H1 (cell line): ENCODE measurements at regions not wholly inside any gene's neighbourhood (a gene's known extent, or its start where the extent isn't known, plus 50 kb on each side); places are given as distances from the start of the nearest gene placed in this dataset.

Source experiments
- CTCF ChIA-PET: fragments of 300-600 bp; sonication (Branson Sonifier 250); formaldehyde crosslinking; loops from one replicate; lab custom pipeline; 2021; ENCODE audit not compliant: partially characterized antibody; lab: Charles Lee
- POLR2A ChIA-PET: fragments of 300-600 bp; sonication (Branson Sonifier 250); formaldehyde crosslinking; loops from one replicate; lab custom pipeline; 2021; ENCODE audit warnings: inconsistent platforms; ENCODE audit not compliant: partially characterized antibody; lab: Charles Lee
- DNase-seq, 2 experiments: peaks; one replicate each; pipeline versions ENCODE4 v3.0.0 to v3.0.0-alpha.2; 2010 to 2022; ENCODE audit warnings: low spot score in 2 of 2, low read depth in 1 of 2, mixed read lengths in 1 of 2
- FAIRE-seq: peaks from 2 replicates; lab custom pipeline; 2011; peaks lifted over from hg19 to GRCh38; lab: Jason Lieb, UNC
- H2AFZ ChIP-seq: 2 replicates; pipeline ENCODE4 v1.8.1; 2012; ENCODE audit warnings: low read length, inconsistent platforms
- H2AK5ac ChIP-seq: 2 replicates; pipeline ENCODE4 v1.6.1; 2013; ENCODE audit warnings: low read depth, low read length
- H2BK120ac ChIP-seq: replicated peaks from 2 replicates; pipeline ENCODE3; 2013; ENCODE audit warnings: low read depth, low read length, inconsistent platforms
- H2BK12ac ChIP-seq: 2 replicates; pipeline ENCODE4 v1.6.1; 2013; ENCODE audit warnings: low read depth, low read length
- H2BK15ac ChIP-seq: 2 replicates; pipeline ENCODE4 v1.6.1; 2013; ENCODE audit warnings: low read length
- H2BK20ac ChIP-seq: 2 replicates; pipeline ENCODE4 v1.6.1; 2013; ENCODE audit warnings: low read length
- H2BK5ac ChIP-seq: 2 replicates; pipeline ENCODE4 v1.6.1; 2013; ENCODE audit warnings: low read depth, low read length
- H3K14ac ChIP-seq: 2 replicates; pipeline ENCODE4 v1.6.1; 2013; ENCODE audit warnings: inconsistent platforms; ENCODE audit not compliant: insufficient read length
- H3K18ac ChIP-seq: 2 replicates; pipeline ENCODE4 v1.6.1; 2013; ENCODE audit warnings: low read length; ENCODE audit errors: extremely low read depth
- H3K23ac ChIP-seq: 2 replicates; pipeline ENCODE4 v1.6.1; 2013; ENCODE audit warnings: inconsistent platforms; ENCODE audit not compliant: insufficient read length
- H3K23me2 ChIP-seq: 2 replicates; pipeline ENCODE4 v1.6.1; 2013; ENCODE audit warnings: low read depth, low read length
- H3K27ac ChIP-seq: 2 replicates; pipeline ENCODE4 v1.6.1; 2011; ENCODE audit warnings: low read depth, low read length, inconsistent platforms
- H3K27me3 ChIP-seq, 4 experiments: replicated peaks in 1 of 4; 1 replicate in 1 of 4; 2 replicates in 3 of 4; pipeline versions ENCODE4 v1.6.1 to v1.8.1; 2011 to 2013; ENCODE audit warnings: low read length in 3 of 4, mild to moderate bottlenecking in 3 of 4, inconsistent platforms in 2 of 4, mixed read lengths in 2 of 4, moderate library complexity in 1 of 4; ENCODE audit not compliant: control insufficient read depth in 3 of 4, insufficient read depth in 3 of 4; ENCODE audit errors: extremely low read depth in 1 of 4
- H3K36me3 ChIP-seq, 4 experiments: 2 replicates each; pipeline versions ENCODE4 v1.6.1 to v1.8.1; 2011 to 2013; ENCODE audit warnings: mild to moderate bottlenecking in 4 of 4, low read length in 3 of 4, moderate library complexity in 2 of 4, control low read depth in 1 of 4, inconsistent platforms in 1 of 4; ENCODE audit not compliant: insufficient read depth in 4 of 4, control insufficient read depth in 2 of 4
- H3K4ac ChIP-seq: replicated peaks from 2 replicates; pipeline ENCODE3; 2013; ENCODE audit warnings: low read length, low read depth, mixed read lengths, inconsistent platforms; ENCODE audit not compliant: insufficient read length
- H3K4me1 ChIP-seq, 4 experiments: replicated peaks in 1 of 4; 1 replicate in 1 of 4; 2 replicates in 3 of 4; pipeline versions ENCODE4 v1.6.1 to v1.8.1; 2011 to 2013; ENCODE audit warnings: low read length in 3 of 4, inconsistent platforms in 2 of 4, mixed read lengths in 1 of 4; ENCODE audit not compliant: insufficient read depth in 4 of 4, control insufficient read depth in 3 of 4
- H3K4me2 ChIP-seq, 2 experiments: 2 replicates each; pipeline versions ENCODE4 v1.6.1 to v1.8.1; 2011 to 2013; ENCODE audit warnings: low read depth in 2 of 2, low read length in 2 of 2, control low read depth in 1 of 2, inconsistent platforms in 1 of 2, mild to moderate bottlenecking in 1 of 2; ENCODE audit not compliant: insufficient read depth in 1 of 2
- H3K4me3 ChIP-seq, 4 experiments: fragments of 200-600, 300-600 bp in 1 of 4; sonication (generic), shearing (Covaris generic), sonication (Bioruptor Twin) in 1 of 4; 2 replicates each; pipeline versions ENCODE4 v1.5.1 to v1.8.1; 2011 to 2016; ENCODE audit warnings: low read length in 4 of 4, low read depth in 3 of 4, control low read depth in 2 of 4, inconsistent platforms in 2 of 4, mild to moderate bottlenecking in 2 of 4, mixed read lengths in 1 of 4, moderate library complexity in 1 of 4; ENCODE audit not compliant: insufficient read depth in 2 of 4; ENCODE audit errors: extremely low read depth in 1 of 4
- H3K56ac ChIP-seq: replicated peaks from 2 replicates; pipeline ENCODE3; 2013; ENCODE audit warnings: low read depth, mild to moderate bottlenecking, mixed read lengths, low read length, inconsistent platforms; ENCODE audit not compliant: insufficient read length
- H3K79me1 ChIP-seq: 2 replicates; pipeline ENCODE4 v1.6.1; 2013; ENCODE audit warnings: low read depth, low read length, control low read depth
- H3K79me2 ChIP-seq, 2 experiments: 2 replicates each; pipeline versions ENCODE4 v1.6.1 to v1.8.1; 2012 to 2013; ENCODE audit warnings: low read length in 2 of 2, mild to moderate bottlenecking in 2 of 2, inconsistent platforms in 1 of 2; ENCODE audit not compliant: insufficient read depth in 2 of 2, control insufficient read depth in 1 of 2
- H3K9ac ChIP-seq, 4 experiments: replicated peaks in 1 of 4; 1 replicate in 1 of 4; 2 replicates in 3 of 4; pipeline versions ENCODE4 v1.6.1 to v1.8.1; 2011 to 2013; ENCODE audit warnings: low read depth in 3 of 4, low read length in 3 of 4, control low read depth in 2 of 4, mild to moderate bottlenecking in 2 of 4, moderate library complexity in 2 of 4, inconsistent platforms in 1 of 4; ENCODE audit errors: extremely low read depth in 1 of 4
- H3K9me3 ChIP-seq, 2 experiments: 2 replicates each; pipeline versions ENCODE4 v1.6.1 to v1.8.1; 2012 to 2013; ENCODE audit warnings: mild to moderate bottlenecking in 2 of 2, moderate library complexity in 2 of 2, control low read depth in 1 of 2, inconsistent platforms in 1 of 2, low read depth in 1 of 2, low read length in 1 of 2, mixed read lengths in 1 of 2; ENCODE audit not compliant: insufficient read depth in 2 of 2
- H4K20me1 ChIP-seq, 2 experiments: replicated peaks in 1 of 2; 2 replicates each; pipeline versions ENCODE3 to v1.8.1; 2011 to 2013; ENCODE audit warnings: inconsistent platforms in 2 of 2, low read length in 2 of 2, mild to moderate bottlenecking in 1 of 2; ENCODE audit not compliant: insufficient read depth in 2 of 2, control insufficient read depth in 1 of 2
- H4K5ac ChIP-seq: 2 replicates; pipeline ENCODE4 v1.6.1; 2013; ENCODE audit warnings: low read length, low read depth, mixed read lengths, inconsistent platforms; ENCODE audit not compliant: insufficient read length
- H4K8ac ChIP-seq: 2 replicates; pipeline ENCODE4 v1.8.0; 2013; ENCODE audit warnings: mild to moderate bottlenecking, moderate library complexity, low read length, inconsistent platforms; ENCODE audit not compliant: insufficient read depth; ENCODE audit errors: extremely low read depth
- H4K91ac ChIP-seq: replicated peaks from 2 replicates; pipeline ENCODE3; 2013; ENCODE audit warnings: low read length, mixed read lengths, inconsistent platforms; ENCODE audit not compliant: insufficient read length
- BRCA1 ChIP-seq: IDR thresholded peaks from 2 replicates; pipeline ENCODE4 v1.6.1; 2012; ENCODE audit warnings: low read depth, low read length, improper control_type of control experiment
- EGR1 ChIP-seq: IDR thresholded peaks from 2 replicates; pipeline ENCODE4 v1.6.1; 2011; ENCODE audit warnings: low read depth, low read length, borderline replicate concordance
- FOSL1 ChIP-seq: IDR thresholded peaks from 2 replicates; pipeline ENCODE4 v1.6.1; 2011; ENCODE audit warnings: mild to moderate bottlenecking, low read depth, low read length, moderate library complexity; ENCODE audit not compliant: insufficient read depth
- TCF12 ChIP-seq: IDR thresholded peaks from 2 replicates; pipeline ENCODE4 v1.6.1; 2011; ENCODE audit warnings: low read depth, mild to moderate bottlenecking, low read length
- WGBS, 2 experiments: shearing (Covaris generic) in 1 of 2; methylation state at CpG; one replicate each; pipeline versions ENCODE4 v1.1.6 to v1.1.7; 2013 to 2015; ENCODE audit warnings: low lambda C conversion rate in 2 of 2, mixed read lengths in 2 of 2, inconsistent platforms in 1 of 2, low coverage in 1 of 2, missing lambda C conversion rate in 1 of 2; ENCODE audit not compliant: insufficient replicate concordance in 2 of 2, insufficient coverage in 1 of 2, insufficient read length in 1 of 2; ENCODE audit errors: extremely low coverage in 1 of 2, missing lambda C conversion rate in 1 of 2; 5-methylcytosine and 5-hydroxymethylcytosine counted together

- no peaks in the 10 kb centered on the region for H3K27me3 ChIP-seq
- H3K4ac ChIP-seq: no peak overlapping the region
- no peak overlapping the region for H2AFZ ChIP-seq
- no peak overlapping the region for H2BK5ac ChIP-seq
- H3K23me2 ChIP-seq: no peaks in the 10 kb centered on the region
- POLR2A ChIA-PET: no interaction called here
- no peak overlapping the region for H3K14ac ChIP-seq
- H3K18ac ChIP-seq: no peak overlapping the region
- H4K5ac ChIP-seq: no peak overlapping the region
- H2BK20ac ChIP-seq: no peak overlapping the region
- H4K91ac ChIP-seq: no peak overlapping the region
- H3K27ac ChIP-seq: no peak overlapping the region
- H3K9ac ChIP-seq: no peak overlapping the region
- H2BK12ac ChIP-seq: no peak overlapping the region
- no peak overlapping the region for H2BK120ac ChIP-seq
- no peaks in the 10 kb centered on the region for H3K79me2 ChIP-seq
- no peak overlapping the region for H2BK15ac ChIP-seq
- no peaks in the 10 kb centered on the region for H4K20me1 ChIP-seq
- H4K8ac ChIP-seq: no peak overlapping the region
- no peaks in the 10 kb centered on the region for H3K9me3 ChIP-seq
- H3K4me2 ChIP-seq: no peak overlapping the region
- 83 to 100% methylated on average over 1 to 2 of the region's 2 CpGs for WGBS, 2 experiments
- no peak for FAIRE-seq
- CTCF ChIA-PET: interaction anchor here (0.6 to 1.8 kb wide), 2 partner anchors 18 to 69 kb away, joined by 3 to 10 read pairs; no protein-coding TSS in a partner anchor
- no peaks in the 10 kb centered on the region for H3K79me1 ChIP-seq
- H3K36me3 ChIP-seq: no peaks in the 10 kb centered on the region
- no peak overlapping the region for H2AK5ac ChIP-seq
- H3K4me3 ChIP-seq: no peak overlapping the region
- no peak for DNase-seq
- no peak overlapping the region for H3K23ac ChIP-seq
- no peaks in the 10 kb centered on the region for H3K4me1 ChIP-seq
- H3K56ac ChIP-seq: no peak overlapping the region
- TF ChIP-seq FOSL1: no peak
- no peak for TF ChIP-seq EGR1
- TF ChIP-seq BRCA1: no peak
- no peak for TF ChIP-seq TCF12
These were observed 546.8 kb downstream of the TNS1 start for GRCh38 chr2:217456016-217456415.
